Endothelial cell of umbilical vein (primary cell): ENCODE measurements at regions not wholly inside any gene's neighbourhood (a gene's known extent, or its start where the extent isn't known, plus 50 kb on each side); places are given as distances from the start of the nearest gene placed in this dataset.

Experiments used
- BruUV-seq: library from RNA; stranded (reverse); fragments of 400-500 nt; replicated peaks from 2 replicates; lab custom pipeline; 2021; lab: Mats Ljungman, UMichigan
- CTCF ChIA-PET: fragments of 300-600, 350-600 bp; sonication (Branson Sonifier 250); formaldehyde crosslinking; loops from one replicate; lab custom pipeline; 2021; ENCODE audit warnings: antibody characterized with exemption, inconsistent platforms; lab: Charles Lee
- POLR2A ChIA-PET: fragments of 300-600, 350-600 bp; sonication (Branson Sonifier 250); formaldehyde crosslinking; loops from one replicate; lab custom pipeline; 2021; ENCODE audit warnings: antibody characterized with exemption, inconsistent platforms; lab: Charles Lee
- DNase-seq: peaks from one replicate; pipeline ENCODE4 v3.0.0-alpha.2; 2011; ENCODE audit warnings: low read depth, low spot score
- FAIRE-seq: peaks from 2 replicates; lab custom pipeline; 2011; peaks lifted over from hg19 to GRCh38; lab: Jason Lieb, UNC
- H2AFZ ChIP-seq: 2 replicates; pipeline ENCODE4 v1.6.0; 2012; ENCODE audit warnings: low read depth, low read length, control low read depth, inconsistent platforms
- H3K27ac ChIP-seq: 2 replicates; pipeline ENCODE4 v1.5.1; 2011; ENCODE audit warnings: low read depth, mild to moderate bottlenecking, control low read depth, low read length, moderate library complexity; ENCODE audit not compliant: insufficient read depth
- H3K27me3 ChIP-seq, 2 experiments: 2 replicates each; pipeline versions ENCODE4 v1.6.0 to v1.6.1; 2011; ENCODE audit warnings: low read length in 2 of 2, mixed read lengths in 1 of 2; ENCODE audit not compliant: control insufficient read depth in 2 of 2, insufficient read depth in 2 of 2
- H3K36me3 ChIP-seq, 2 experiments: 2 replicates in 1 of 2; 3 replicates in 1 of 2; pipeline ENCODE4 v1.5.1; 2011; ENCODE audit warnings: low read length in 2 of 2, mild to moderate bottlenecking in 1 of 2, moderate library complexity in 1 of 2; ENCODE audit not compliant: control insufficient read depth in 2 of 2, insufficient read depth in 2 of 2; ENCODE audit errors: extremely low read depth in 1 of 2
- H3K4me1 ChIP-seq: 3 replicates; pipeline ENCODE4 v1.5.1; 2011; ENCODE audit warnings: mild to moderate bottlenecking, low read length; ENCODE audit not compliant: control insufficient read depth, insufficient read depth; ENCODE audit errors: extremely low read depth
- H3K4me2 ChIP-seq: 2 replicates; pipeline ENCODE4 v1.6.1; 2011; ENCODE audit warnings: low read length, control low read depth, mixed read lengths; ENCODE audit not compliant: insufficient read depth
- H3K4me3 ChIP-seq, 3 experiments: fragments of 200-600 bp in 1 of 3; sonication (generic), shearing (Covaris generic) in 1 of 3; replicated peaks in 1 of 3; 2 replicates each; pipeline ENCODE4 v1.5.1; 2011 to 2016; ENCODE audit warnings: control low read depth in 3 of 3, low read length in 3 of 3, mild to moderate bottlenecking in 2 of 3, inconsistent platforms in 1 of 3, low read depth in 1 of 3, moderate library complexity in 1 of 3; ENCODE audit not compliant: insufficient read depth in 1 of 3
- H3K79me2 ChIP-seq: 2 replicates; pipeline ENCODE4 v1.6.0; 2012; ENCODE audit warnings: low read length, inconsistent platforms; ENCODE audit not compliant: control insufficient read depth, insufficient read depth
- H3K9ac ChIP-seq: replicated peaks from 2 replicates; pipeline ENCODE3; 2011; ENCODE audit warnings: low read length, control low read depth; ENCODE audit not compliant: insufficient read depth; ENCODE audit errors: extremely low read depth
- H3K9me1 ChIP-seq: replicated peaks from 3 replicates; pipeline ENCODE4 v1.6.0; 2011; ENCODE audit warnings: mild to moderate bottlenecking, low read length; ENCODE audit not compliant: control insufficient read depth, insufficient read depth; ENCODE audit errors: extremely low read depth
- H3K9me3 ChIP-seq: replicated peaks from 2 replicates; pipeline ENCODE4 v1.5.1; 2012; ENCODE audit warnings: low read length, inconsistent platforms; ENCODE audit not compliant: control insufficient read depth, insufficient read depth
- H4K20me1 ChIP-seq: replicated peaks from 2 replicates; pipeline ENCODE3; 2011; ENCODE audit warnings: mild to moderate bottlenecking, low read length; ENCODE audit not compliant: control insufficient read depth, insufficient read depth; ENCODE audit errors: extremely low read depth
- EZH2 ChIP-seq: IDR thresholded peaks from 2 replicates; pipeline ENCODE4 v1.6.1; 2012; ENCODE audit warnings: borderline replicate concordance, low read depth, mild to moderate bottlenecking, moderate library complexity, low read length, inconsistent platforms; ENCODE audit not compliant: severe bottlenecking
- GATA2 ChIP-seq: IDR thresholded peaks from 2 replicates; pipeline ENCODE4 v1.7.0; 2011; ENCODE audit warnings: low read depth, mild to moderate bottlenecking, moderate library complexity, mixed read lengths, low read length; ENCODE audit not compliant: insufficient read length, insufficient read depth
- JUN ChIP-seq: IDR thresholded peaks from 2 replicates; pipeline ENCODE4 v1.6.1; 2011; ENCODE audit warnings: borderline replicate concordance, low read depth; ENCODE audit not compliant: insufficient read length, insufficient read depth
- POLR2A ChIP-seq: IDR thresholded peaks from 2 replicates; pipeline ENCODE4 v1.6.1; 2012; ENCODE audit warnings: low read depth, mild to moderate bottlenecking, control low read depth, low read length
- dilution Hi-C: fragments of 300-500 bp; cut with MboI; formaldehyde crosslinking; loops from one replicate; pipeline ENCODE4 v1.15.0; 2019; ENCODE audit warnings: low sequenced_read_pairs; ENCODE audit not compliant: extremely low pct_ligation_motif_present
- intact Hi-C: fragments of 100-400 bp; cut with micrococcal nuclease; formaldehyde crosslinking; loops from one replicate; pipeline ENCODE4 v1.10.0; 2022
- TF ChIP-seq, protein P1 (sequence below), 2 donors: IDR thresholded peaks; 1 replicate in 1 of 2; 2 replicates in 1 of 2; pipeline ENCODE4 v1.5.1; 2011; ENCODE audit warnings: low read length in 2 of 2, mild to moderate bottlenecking in 2 of 2, moderate library complexity in 2 of 2, control low read depth in 1 of 2, inconsistent platforms in 1 of 2, low read depth in 1 of 2; ENCODE audit not compliant: insufficient read depth in 1 of 2; ENCODE audit errors: extremely low read depth in 1 of 2
- TF ChIP-seq, protein P2 (sequence below): IDR thresholded peaks from 2 replicates; pipeline ENCODE4 v1.6.1; 2011; ENCODE audit not compliant: insufficient read depth, insufficient read length

DNA sequence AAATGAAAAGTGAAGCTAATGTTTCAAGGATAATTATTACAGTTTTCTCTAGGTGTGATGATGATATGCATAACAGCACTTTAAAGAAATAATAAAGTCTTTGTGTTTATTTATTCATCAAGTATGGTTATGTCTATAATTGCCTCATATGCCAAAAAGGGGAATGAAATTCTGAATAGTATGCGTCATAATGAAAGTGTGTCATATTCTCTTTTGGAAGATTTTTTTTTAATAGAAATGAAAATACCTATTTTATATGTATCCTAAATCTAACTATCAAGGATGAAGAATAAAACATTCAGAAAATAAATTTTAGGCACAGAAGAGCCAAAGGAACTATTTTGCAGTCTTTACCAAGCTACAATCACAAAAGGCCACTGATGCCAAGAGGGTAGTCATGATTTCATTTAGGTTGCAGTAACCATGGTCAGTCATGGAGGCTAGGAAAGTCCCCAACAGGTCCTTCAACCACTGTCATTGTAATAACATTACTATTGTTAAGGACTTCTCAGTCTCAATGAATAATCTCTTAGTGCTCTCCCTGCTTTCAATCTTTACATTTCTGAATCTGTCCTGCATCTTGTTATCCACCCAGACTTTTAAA lies 712.5 kb downstream of the DCDC2C start:
- Histone ChIP-seq H2AFZ (no peak overlapping the region), H3K9ac (no peak overlapping the region), H3K27ac (no peak overlapping the region), H3K4me1 (peaks cover 11% of the 10 kb centered on the region), H3K9me3 (no peaks in the 10 kb centered on the region), H3K9me1 (no peaks in the 10 kb centered on the region), H4K20me1 (no peaks in the 10 kb centered on the region), H3K4me2 (no peak overlapping the region), H3K4me3 (no peak overlapping the region), H3K79me2 (no peaks in the 10 kb centered on the region), H3K36me3 (no peaks in the 10 kb centered on the region), H3K27me3 (peaks cover 0 to 1% of the 10 kb centered on the region in 2 experiments)
- ChIA-PET POLR2A (interaction anchor here (0.6 kb wide), 1 partner anchor 182 kb away, joined by 6 read pairs; no protein-coding TSS in a partner anchor), CTCF (no interaction called here)
- DNase-seq = no peak
- BruUV-seq = no TSS peak
- dilution Hi-C loops (no loop called here), intact Hi-C loops (no loop called here)
- TF ChIP-seq EZH2 (no peak), GATA2 (no peak), JUN (no peak), POLR2A (no peak)
- TF ChIP-seq, protein P1, sequence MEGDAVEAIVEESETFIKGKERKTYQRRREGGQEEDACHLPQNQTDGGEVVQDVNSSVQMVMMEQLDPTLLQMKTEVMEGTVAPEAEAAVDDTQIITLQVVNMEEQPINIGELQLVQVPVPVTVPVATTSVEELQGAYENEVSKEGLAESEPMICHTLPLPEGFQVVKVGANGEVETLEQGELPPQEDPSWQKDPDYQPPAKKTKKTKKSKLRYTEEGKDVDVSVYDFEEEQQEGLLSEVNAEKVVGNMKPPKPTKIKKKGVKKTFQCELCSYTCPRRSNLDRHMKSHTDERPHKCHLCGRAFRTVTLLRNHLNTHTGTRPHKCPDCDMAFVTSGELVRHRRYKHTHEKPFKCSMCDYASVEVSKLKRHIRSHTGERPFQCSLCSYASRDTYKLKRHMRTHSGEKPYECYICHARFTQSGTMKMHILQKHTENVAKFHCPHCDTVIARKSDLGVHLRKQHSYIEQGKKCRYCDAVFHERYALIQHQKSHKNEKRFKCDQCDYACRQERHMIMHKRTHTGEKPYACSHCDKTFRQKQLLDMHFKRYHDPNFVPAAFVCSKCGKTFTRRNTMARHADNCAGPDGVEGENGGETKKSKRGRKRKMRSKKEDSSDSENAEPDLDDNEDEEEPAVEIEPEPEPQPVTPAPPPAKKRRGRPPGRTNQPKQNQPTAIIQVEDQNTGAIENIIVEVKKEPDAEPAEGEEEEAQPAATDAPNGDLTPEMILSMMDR (IDR thresholded peaks at IDR 0.05; ENCODE audit: extremely low read depth in 1 of 2, insufficient read depth in 1 of 2, low read depth in 1 of 2, low read length in 2 of 2) = no peak
- TF ChIP-seq, protein P2, sequence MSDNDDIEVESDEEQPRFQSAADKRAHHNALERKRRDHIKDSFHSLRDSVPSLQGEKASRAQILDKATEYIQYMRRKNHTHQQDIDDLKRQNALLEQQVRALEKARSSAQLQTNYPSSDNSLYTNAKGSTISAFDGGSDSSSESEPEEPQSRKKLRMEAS = no peak
- no peak for FAIRE-seq
